DMS114 treated with DMSO at 0.1 percent for 48 hours (cell line): ENCODE measurements at regions not wholly inside any gene's neighbourhood (a gene's known extent, or its start where the extent isn't known, plus 50 kb on each side); places are given as distances from the start of the nearest gene placed in this dataset.

Experiments
- DNase-seq: peaks from one replicate; lab custom pipeline; 2025; ENCODE audit not compliant: unreplicated experiment; lab: John Stamatoyannopoulos, UW

DNA sequence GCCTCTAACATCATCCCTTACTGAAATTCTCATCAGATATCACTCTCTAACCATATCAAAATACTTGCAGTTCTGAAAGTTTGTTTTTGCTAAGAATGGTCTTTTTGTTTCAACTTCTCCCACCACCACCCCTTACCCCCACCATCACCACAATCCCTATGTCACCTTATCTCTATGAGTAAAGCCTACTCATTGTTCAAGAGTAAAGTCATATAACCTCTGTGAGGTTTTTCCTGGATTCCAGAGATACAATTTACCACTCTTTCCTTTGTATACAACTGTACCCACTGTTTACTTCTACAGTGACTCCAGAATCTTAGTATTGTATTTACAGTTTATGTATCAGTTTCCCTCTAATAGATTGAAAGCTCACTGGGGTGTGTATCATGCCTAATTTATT is 158.0 kb upstream of the PCDH10 start:
- DNase-seq = no peak

DNA sequence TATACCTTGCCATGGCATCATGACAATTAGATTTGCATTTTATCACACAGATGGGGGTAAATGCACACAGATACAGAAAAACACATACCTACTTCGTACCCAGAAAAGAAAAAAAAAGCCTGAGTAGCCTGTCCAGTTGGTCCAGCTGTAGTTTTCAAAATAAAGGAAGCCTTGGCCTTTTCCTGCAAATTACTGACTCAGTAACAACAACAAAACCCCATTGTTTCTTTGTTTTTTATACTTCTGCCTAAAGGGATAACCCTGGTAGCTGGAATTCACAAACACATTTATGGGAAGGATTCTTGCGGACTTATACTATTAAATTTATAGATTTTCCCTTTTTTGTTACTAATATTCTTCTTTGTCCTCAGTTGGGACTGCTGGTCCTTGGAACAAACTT is 156.4 kb upstream of the PCDH10 start:
- no peak for DNase-seq

DNA sequence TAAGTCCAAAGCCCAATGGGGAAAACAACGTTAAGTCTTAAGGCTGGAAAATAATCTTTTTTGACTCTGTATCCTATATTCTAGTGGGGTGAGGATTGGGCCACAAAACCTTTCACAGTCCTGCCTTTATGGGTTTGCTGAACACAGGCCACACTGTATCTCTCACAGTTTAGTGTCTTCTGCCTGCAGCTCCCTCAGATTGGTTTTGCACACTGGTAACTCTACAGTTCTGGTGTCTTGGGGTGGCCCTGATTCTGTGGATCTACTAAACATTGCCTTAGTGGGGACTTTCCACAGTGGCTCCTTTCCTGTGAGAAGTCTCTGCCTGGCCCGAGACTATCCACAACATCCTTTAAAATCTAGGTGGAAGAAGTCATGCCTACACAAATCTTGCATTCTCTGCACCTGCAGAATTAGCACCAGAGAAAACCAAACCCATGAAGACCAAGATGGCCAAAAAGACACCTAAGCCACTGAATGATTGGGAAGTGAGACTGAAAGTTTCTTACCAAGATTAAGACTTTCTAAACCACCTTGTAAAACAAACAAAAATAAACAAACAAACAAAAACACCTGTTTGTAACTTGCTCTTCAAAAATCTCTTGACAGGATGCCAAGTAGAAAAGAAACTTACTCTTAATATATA is 150.4 kb upstream of the PCDH10 start:
- DNase-seq = no peak

DNA sequence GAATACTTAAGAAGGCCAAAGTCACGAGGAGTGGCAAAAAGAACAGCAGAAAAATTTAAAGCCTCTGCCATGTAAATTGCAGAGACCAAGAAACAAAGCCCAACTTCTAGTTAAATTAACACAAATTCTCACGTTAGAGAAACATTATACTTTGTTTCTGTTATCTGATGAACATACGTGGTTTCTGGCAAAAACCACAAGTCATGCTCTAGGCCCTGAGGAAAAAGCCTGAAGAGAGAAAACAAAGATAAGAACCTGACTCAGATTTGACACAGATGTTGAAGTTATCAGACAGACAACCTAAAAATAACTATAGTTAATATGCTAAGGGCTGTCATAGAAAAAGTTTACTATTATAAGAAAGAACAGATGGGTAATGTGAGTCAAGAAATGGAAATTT is 149.1 kb upstream of the PCDH10 start:
- DNase-seq = no peak

DNA sequence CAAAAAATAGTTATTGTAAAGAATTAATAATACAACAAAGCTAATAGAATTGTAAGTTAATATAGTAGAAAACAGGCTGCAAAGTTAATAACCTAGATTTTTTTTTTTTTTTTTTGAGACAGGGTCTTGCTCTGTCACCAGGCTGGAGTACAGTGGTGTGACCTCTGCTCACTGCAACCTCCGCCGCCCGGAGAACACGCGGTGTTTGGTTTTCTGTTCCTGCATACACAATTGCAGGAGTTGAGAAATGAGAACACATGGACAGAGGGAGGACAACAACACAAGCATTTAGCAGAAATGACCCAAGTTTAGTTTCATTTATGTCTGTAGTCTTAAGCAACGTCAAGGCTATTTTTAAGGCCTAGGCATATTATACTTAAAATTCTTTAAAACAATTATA is 145.9 kb upstream of the PCDH10 start:
- DNase-seq = no peak

DNA sequence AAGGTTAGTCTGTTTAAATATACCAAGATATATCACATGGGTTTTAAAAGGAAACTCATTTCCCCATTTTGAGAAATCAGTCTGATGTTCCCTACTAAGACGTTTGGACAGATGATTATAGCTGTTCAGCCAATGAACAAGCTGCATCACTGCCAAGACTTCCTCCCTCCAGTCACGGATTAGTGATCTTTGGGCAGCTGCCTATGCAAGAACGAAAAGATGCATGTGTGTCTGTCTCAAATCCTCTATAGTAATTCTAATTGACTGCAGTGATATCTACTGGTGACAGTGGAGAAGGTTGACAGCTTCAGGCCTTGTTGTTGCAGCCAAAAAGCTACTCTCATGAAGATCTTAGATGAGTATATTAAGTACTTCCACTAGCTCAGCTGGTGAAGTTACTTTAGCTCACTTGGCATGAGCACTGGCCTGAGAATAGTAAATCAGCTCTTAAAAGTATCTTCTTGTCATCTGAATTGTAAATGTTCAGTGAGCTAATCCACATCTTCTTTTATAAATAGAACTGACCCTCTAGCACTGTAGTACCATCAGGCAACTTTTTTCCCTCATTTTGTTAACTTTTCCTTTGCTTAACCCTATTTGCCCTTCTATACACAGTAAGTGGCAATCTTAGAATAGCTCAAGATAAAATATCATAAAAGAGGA is 134.5 kb upstream of the PCDH10 start:
- no peak for DNase-seq

DNA sequence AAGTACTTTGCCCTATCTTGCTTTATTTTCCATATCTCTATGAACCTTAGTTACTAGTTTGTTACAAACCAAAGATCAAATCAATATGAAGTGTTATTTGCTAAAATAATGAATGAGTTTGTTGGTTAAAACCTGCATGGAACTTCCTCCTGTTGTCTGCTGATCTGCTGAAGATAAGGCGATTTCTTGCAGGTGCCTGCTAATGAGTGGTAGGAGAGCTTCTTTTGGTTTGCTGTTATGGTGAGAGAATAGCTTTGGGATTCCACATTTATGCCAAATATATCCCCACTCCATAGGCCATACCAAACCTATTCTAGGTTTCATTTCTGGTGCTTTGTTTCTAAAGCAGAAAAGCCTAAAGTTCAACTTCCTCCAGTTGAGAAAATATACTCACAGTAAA is 103.8 kb upstream of the PCDH10 start:
- no peak for DNase-seq

DNA sequence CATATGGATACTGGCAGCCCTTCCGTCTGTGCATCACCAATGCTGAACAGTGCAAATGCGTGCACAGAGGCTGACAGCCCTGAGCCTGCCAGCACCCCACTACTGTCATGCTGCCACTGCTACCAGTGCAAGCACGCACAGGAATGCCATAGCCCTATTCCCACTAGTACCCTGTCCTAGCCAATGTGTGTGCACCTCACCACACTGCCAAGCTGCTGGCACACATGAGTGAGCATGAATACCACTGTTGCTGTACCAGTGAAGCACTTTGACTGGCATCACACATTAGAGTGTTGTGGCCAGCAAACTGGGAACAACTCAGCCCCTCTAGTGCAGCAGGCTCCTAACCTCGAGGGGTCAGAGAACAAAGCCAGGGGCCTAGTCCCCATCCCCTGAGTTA is 102.9 kb upstream of the PCDH10 start:
- DNase-seq = no peak

DNA sequence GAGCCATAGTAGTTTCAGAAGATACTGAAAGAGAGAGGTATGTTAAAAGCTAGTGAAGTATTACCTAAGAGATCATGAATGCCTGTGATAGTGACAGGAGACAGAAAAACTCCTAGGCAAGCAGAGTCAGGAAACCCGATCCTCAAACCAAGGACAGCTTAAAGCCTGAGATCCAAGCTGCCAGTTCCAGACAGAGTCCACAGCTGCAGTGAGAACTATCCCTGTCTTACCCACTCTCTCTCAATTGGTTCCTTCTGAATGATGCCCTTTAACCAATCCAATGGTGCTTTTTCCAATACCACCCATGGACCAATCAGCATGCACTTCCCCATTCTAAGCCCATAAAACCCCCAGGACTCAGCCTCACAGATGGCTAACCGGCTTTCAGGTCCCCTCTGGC is 90.4 kb upstream of the PCDH10 start:
- DNase-seq = no peak

DNA sequence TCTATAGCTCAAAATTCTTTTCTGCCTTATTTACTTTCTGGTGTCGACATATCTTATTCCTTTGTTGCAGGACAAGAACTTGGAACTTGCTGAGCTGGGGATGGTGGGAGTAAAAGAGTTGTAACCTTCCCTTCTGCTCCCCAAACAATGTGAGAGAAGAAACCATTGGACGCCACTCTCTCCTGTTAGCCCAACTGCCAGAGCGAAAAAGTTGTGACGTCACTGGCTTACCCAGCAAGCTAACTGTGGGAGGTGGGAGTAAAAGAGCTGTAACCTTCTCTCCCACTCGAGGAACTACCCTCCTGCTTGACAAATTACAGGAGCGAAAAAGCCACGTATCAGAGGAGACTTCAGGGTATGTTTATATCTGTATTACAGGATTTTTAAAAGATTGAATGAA is 90.0 kb upstream of the PCDH10 start:
- DNase-seq = no peak

DNA sequence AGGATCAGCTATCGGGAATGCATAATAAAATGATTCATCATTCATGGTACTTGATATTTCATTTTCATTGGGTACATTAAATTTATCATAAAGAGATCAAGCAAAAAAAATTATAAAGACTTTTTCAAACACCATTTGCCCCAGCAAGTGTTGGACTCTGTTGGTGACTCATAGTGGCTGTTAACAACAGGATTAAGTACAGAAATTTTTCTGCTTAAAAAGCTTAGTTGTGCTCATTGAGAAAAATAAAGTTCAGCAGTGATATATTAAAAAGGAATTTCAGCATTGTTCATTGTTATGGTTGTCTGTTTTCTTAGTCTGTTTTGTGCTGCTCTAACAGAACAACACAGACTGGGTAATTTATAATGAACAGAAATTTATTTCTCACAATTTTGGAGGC is 86.2 kb upstream of the PCDH10 start:
- no peak for DNase-seq

DNA sequence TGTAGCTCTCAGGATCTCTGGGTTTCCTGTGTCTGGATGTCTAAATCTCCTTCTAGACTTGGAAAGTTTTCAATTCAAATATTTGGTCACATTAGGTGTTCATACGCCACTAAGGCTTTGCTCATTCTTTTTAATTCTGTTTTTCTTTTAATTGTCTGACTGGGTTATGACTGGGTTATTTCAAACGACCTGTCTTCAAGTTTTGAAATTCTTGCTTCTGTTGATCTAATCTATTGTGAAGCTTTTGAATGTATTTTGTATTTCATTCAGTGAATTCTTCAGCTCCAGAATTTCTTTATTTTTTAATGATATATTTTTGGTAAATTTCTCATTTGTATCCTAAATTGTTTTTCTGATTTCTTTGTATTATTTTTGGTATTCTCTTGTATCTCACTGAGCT is 81.0 kb upstream of the PCDH10 start:
- no peak for DNase-seq

DNA sequence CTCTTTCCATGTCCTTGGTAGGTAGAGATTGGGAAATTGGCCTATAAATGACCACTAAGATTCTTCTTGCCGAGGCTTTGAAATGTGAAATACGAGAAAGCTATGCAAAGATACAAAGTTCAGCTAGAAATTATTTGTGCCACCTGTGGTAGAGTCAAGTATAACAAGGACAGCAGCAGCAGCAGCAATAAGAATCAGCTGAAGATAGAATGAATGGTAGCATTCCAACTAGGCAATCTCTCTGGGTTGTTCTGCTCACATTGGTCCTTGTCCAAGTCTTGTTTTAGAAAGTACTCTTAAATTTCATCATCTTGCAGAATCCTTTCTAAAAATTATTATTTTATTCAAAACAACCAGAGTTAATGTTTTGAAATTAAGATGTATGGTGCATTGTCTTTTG is 67.8 kb upstream of the PCDH10 start:
- DNase-seq = no peak

DNA sequence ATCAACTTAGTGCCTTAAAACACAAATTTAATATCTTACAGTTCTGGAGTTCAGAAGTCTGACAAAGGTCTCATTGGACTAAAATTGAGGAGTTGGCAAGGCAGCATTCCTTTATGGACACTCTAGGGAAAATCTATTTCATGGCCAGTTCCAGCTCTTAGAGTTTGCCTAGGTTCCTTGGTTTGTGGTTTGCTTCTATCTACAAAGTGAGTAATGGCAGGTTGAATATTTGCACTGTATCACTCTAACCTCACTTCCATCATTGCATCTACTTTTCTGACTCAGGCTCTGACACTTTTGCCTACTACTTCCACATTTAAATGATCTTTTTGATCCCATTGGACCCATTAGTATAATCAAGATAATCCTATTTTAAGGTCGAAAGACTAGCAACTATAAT is 64.7 kb upstream of the PCDH10 start:
- no peak for DNase-seq

DNA sequence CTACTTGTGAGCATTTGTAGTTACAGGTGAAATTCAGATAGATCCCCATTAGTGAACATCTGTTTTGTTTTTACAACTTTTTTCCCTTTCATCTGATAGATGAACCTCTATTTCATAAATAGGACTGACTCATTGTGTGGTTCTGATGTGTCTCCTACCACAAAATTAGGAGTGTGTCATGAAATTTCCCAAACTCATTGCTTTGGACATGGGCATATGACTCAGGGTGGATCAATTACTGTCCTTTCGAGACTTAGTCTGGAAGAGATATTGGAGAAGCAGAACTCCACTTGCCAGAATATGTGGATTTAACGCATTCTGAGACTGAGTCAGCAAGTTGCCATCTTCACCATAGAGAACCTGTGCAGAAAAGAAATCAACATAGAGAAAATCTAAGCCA is 53.5 kb upstream of the PCDH10 start:
- DNase-seq = no peak

DNA sequence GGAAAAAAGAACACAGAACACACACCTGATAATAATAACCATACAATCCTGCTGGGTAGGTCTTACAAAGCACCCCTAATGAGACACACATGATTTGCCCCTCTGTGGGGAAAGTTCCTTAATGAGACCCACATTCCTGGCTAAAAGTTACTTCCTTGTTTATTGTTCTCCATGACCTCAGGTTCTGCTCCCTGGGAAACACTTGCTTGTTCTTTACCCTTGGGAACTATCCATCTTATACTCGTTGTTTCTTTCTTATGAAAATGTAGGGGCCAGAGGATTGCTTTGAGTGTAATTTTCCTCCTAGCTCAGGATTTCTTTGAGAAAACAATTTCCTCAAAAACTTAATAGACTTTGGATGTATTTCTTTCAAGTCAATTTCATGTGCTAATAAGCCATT is 52.1 kb upstream of the PCDH10 start:
- no peak for DNase-seq
